ENCODE measurements at regions not wholly inside any gene's neighbourhood (a gene's known extent, or its start where the extent isn't known, plus 50 kb on each side); places are given as distances from the start of the nearest gene placed in this dataset.

- TF ChIP-seq REST (IDR thresholded peaks at IDR 0.05; ENCODE audit: low read depth) (no peak), MAX (IDR thresholded peaks at IDR 0.05) (no peak), CEBPB (IDR thresholded peaks at IDR 0.05) (no peak)
Observed at GRCh38 chr16:27737513-27737912, 187.6 kb downstream of the KATNIP start.
